HG02642 (cell line): ENCODE measurements at regions not wholly inside any gene's neighbourhood (a gene's known extent, or its start where the extent isn't known, plus 50 kb on each side); places are given as distances from the start of the nearest gene placed in this dataset.

Source experiments
- ATAC-seq: cut with Tn5 transposase; IDR thresholded peaks from one replicate; pipeline ENCODE4 v1.9.1; 2021; ENCODE audit warnings: mild to moderate bottlenecking; ENCODE audit not compliant: unreplicated experiment, poor library complexity

DNA sequence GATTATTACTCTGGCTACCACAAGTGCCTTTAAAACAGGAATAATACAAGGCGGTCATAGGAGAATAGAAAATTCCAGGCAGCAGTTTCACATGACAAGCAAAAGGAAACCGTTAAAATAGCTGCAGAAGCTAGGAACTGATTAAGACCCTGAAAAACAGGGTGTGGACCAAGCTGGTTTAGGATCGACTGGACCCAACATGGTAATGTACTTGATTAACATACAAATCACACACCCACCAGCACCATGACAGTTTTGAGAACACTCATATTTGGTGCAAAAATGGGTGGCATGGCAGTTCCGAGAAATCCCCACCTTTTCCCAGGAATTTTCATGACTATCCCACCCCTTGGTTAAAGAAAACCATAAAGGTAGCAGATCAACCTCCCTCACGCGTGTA lies 51.9 kb upstream of the TMEM163 start:
- no peak for ATAC-seq

- ATAC-seq = no peak
These were observed 52.6 kb upstream of the TMEM163 start for GRCh38 chr2:134771313-134771801.

DNA sequence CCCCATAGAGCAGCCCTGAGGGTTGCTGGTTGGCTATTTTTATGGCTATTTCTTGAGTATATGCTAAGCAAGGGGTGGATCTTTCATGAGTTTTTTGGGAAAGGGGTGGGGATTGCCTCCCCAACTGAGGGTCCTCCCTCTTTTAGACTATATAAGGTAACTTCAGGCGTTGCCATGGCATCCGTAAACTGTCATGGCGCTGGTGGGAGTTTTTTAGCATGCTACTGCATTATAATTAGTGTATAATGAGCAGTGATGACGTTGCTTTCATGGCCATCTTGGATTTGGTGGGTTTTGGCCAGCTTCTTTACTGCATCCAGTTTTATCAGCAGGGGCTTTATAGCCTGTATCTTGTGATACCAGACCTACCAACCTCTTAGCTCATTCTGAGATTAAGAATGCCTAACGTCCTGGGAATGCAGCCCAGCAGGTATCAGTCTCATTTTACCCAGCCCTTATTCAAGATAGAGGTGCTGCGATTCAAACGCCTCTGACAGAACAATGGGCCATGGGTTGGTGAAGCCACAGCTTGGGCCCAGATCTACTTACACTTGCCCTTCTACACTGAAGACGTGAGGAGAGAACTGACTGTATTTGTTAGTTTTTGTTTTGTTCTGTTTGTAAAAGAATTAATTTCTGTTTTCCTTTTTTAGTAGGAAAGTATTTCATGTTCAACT lies 53.8 kb upstream of the TMEM163 start:
- no peak for ATAC-seq

DNA sequence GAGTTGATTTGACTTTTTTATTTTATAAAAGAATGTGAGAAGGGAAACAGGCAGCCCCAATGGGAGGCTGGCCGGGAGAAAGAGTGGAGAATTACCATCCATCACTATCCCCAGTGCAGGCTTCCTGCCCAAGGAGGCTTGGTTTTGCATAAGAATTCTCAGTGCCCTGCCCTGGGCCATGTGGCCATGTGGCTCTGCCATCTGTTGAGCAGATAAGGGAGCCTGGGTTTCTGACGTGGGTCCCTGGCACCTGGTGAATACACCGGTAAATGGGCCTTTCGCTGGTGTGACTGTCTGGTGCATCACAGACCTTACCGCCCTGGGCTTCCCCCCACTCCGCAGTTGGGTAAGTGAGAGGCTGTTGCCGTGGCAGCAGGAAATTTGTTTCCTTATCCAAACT lies 54.5 kb upstream of the TMEM163 start:
- peak; percentile 64 for ATAC-seq

- ATAC-seq = no peak
These were observed 55.3 kb upstream of the TMEM163 start for GRCh38 chr2:134773759-134774742.

DNA sequence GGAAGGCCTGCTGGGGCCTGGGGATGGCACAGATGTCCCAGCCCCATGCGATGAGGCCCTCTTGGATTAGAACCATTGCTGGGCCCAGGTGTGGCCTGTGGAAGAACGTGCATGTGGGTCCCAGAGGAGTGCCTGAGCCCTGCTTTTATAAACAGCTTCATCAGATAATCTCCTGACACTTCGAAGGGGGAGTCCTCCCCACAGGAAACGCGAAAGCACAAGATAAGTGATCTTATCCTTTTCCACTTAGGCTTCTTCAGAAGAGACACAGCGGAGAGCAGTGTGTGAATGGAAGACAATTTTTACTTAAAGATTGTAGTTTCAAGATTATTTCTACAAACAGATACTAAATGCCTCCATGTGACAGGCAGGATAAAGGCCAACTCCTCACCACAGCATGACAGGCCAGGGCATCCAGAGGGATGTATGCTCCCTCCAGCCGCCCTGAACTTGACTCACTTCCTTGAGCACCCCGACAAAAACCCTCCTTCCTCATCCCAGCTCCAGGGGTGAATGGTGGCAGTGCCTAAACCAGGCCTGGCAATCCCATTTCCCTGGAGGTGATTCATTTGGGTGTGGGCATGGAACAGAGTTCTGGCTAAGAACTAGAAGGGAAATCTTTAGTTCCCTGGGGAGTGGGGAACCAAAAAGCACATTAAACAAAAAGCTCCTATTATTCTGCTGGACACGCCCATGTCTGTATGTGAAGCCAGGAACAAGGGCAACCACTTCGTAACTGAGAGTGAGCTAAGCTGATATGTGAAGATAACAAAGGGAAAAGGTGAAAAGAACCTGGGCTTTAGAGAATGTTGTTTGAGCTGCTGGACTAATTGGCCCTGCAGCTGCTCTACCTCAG lies 56.2 kb upstream of the TMEM163 start:
- no peak for ATAC-seq

GRCh38 chr2:134776836-134777235 lies 58.0 kb upstream of the TMEM163 start:
- ATAC-seq = no peak

GRCh38 chr2:134777593-134777992 lies 58.8 kb upstream of the TMEM163 start:
- ATAC-seq = no peak

GRCh38 chr2:134778372-134778771 lies 59.6 kb upstream of the TMEM163 start:
- no peak for ATAC-seq

DNA sequence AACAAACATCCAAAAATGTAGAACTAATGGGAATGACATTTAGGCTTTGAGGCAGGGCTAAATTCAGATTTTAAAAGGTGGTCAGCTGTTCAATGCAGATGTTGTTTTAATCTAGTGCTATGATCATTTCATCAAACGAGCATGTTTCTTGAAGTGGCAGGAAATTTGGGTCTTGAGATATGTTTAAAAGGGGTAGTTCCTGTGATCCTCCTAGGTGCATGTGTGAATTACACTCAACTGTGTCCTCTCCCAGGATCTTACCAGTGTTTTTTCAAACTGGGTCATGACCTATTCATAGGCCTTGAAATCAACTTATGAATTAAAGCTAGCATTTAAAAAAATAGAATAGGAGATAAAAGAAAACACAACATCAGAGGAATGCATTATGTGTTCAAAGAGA lies 57.4 kb upstream of the ACMSD start:
- no peak for ATAC-seq

DNA sequence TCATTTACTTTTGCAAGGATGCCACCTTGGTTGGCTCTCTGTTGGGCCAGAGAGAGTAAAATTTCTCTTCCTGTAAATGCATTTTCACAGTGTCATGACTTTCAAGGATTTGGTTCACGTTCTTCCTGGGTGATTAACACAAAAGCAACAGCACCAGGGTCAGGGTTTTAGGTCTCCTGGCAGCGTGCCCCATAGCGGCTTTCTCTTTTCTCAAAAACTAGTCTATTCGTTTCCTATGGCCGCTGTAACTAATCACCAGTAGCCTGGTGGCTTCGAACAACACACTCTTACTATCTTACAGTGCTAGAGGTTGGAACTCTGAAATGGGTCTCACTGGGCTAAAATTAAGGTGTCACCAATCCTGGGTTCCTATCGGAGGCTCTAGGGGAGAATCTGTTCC lies 56.3 kb upstream of the ACMSD start:
- ATAC-seq = no peak

GRCh38 chr2:134782792-134783191 lies 55.6 kb upstream of the ACMSD start:
- peak; percentile 70 for ATAC-seq

DNA sequence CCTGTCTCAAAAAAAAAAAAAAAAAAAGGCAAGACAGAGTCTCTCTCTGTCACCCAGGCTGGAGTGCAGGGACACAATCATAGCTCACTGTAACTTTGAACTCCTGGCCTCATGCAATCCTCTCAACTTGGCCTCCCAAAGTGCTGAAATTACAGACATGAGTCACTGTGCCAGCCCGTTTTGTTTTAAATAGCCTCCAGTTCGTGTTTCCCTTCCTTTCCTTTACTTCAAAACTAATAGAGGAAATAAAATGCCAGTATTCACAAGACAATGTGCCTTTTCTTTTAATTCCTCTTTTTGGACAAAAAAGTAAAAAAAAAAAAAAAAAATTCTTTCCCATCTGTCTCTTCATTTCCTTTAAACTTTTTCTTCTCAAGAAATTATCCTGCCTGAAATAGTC lies 54.5 kb upstream of the ACMSD start:
- ATAC-seq = no peak

DNA sequence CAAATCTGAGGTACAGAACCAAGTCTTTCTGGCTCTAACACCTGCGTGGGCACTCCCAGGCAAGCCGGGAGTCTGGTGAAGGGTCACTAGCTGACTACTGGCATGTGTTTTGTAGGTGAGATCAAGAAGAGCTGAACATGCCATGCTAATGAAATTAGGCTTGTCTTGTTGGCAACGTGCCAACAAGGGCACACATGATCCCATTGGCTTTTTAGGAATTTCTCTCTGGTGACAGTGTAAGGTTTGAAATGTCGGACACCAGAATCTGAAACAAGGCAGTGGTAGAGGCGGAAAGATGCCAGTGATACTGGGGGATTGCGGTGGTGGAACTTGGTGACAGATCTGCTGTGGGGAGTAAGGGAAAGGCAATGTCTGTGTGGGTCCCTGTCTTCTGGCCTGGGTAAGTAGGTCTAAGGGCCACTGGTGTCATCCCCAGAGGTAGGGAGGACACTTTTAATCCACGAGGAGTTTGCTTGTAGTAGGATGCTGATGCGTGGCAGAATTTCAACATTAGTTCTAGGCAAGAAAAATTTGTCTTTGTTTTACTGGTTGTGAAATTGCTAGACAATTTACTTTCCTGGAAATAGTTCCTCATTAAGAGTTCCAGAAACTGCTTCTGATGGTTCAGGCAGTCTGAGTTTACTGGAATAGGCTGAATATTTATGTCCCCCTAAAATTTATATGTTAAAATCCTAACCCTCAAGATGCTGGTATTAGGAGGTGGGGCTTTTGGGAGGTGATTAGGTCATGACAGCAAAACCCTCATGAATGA lies 52.6 kb upstream of the ACMSD start:
- ATAC-seq = no peak

GRCh38 chr2:134788417-134788816 lies 50.0 kb upstream of the ACMSD start:
- no peak for ATAC-seq
